Stimulated activated CD4-positive, alpha-beta T cell treated with anti-CD3 and anti-CD28 coated beads, Interleukin-12 subunit alpha, Interleukin-12 subunit beta, amount 100 ng/mL, for 24 hours (primary cell): ENCODE measurements at regions not wholly inside any gene's neighbourhood (a gene's known extent, or its start where the extent isn't known, plus 50 kb on each side); places are given as distances from the start of the nearest gene placed in this dataset.

Experiments
- DNase-seq, 2 experiments: peaks; one replicate each; pipeline ENCODE4 v3.0.0-alpha.2; 2020; ENCODE audit warnings: low read depth in 2 of 2

- DNase-seq = peak; percentile 28 to 62
Measured at GRCh38 chr14:98227000-98227726, 1044.8 kb downstream of the BCL11B start.

GRCh38 chr14:98227727-98228111, 1044.3 kb downstream of the BCL11B start:
- no peak for DNase-seq

DNA sequence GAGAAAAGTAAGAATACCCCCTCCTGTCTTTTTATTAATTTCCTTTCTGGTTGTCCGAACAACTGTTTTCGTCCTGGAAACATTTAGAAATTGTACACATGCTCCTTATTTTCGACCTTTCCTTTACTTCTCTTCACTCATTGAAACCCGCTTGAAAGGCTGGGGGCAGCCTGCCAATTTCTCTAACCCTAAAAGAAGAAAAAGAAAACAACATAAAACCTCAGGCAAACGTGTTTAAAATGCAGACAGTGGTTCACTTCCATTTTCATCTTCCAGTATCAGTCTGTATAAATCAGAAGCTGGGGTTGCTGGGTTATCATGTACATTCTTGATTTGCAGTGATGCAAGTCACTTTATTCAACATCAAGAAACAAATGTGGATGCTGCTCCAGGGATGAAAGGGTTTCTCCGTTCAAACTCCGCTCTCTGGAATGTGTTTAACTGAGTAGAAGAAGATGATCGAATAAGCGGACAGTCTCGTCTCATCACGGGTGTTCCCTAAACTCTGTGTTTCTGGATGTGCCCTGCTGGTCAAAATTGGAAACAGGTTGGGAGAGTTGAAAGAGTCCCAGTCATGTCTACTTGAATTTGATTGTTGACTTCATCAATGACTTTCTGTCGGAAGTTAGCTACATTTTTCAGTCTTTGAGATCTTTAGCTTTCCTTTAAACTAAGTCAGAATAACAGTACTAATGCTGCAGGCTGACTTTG, 1042.2 kb downstream of the BCL11B start:
- no peak for DNase-seq

- DNase-seq = no peak
Measured at GRCh38 chr14:98230411-98230810, 1041.6 kb downstream of the BCL11B start.

DNA sequence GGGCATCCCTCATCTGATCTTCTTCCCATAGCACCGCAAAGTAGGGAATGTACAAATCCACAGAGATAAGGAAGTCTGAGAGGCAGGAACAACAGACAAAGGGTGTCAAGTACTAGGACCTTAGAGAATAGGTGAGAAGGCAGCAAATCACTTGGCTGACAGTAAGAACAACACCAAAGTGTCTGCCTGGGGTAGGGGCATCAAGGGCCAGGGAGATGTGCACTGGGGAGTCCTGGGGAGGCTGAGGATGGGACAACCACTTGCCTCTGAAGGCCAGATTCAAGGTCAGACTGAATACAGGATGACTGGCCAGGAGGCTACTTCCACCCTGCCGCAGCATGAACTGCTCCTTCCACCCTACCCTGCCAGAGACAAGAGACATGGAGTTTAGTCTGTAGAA, 1040.8 kb downstream of the BCL11B start:
- no peak for DNase-seq

GRCh38 chr14:98233656-98234055, 1038.3 kb downstream of the BCL11B start:
- DNase-seq = no peak

DNA sequence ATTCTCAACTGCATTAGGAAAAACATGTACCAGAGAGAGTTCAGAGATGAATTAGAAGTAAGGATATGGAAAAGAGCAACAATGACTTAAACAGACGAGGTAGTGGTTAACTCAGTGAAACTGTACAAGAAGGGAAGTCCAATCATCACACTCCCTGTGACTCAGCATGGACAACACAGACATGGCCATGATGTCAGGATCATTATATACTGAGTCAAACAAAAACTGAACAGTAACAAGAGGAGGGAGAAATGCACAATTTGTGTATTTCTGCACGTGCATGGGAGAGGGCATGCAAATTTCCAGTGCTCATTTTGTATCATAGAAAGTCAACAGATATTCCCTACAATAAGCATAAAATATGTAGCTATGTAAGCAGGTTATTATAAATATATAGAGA, 1037.8 kb downstream of the BCL11B start:
- DNase-seq = peak in 1 of 2 experiments; percentile 33

GRCh38 chr14:98236314-98236713, 1035.7 kb downstream of the BCL11B start:
- DNase-seq = no peak

DNA sequence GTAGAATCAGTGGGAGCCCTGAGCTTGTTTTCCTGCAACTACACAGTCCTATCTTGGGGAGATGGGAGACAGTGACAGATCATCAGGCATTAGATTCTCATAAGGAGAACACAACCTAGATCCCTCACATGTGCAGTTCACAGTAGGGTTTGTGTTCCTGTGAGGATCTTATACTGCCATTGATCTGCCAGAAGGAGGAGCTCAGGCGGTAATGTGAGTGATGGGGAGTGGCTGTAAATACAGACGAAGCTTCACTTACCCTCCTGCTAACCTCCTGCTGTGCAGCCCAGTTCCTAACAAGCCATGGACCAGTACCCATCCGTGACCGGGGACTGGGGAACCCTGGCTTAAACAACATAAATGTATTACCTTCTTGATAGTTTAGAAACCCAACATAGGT, 1034.1 kb downstream of the BCL11B start:
- no peak for DNase-seq

DNA sequence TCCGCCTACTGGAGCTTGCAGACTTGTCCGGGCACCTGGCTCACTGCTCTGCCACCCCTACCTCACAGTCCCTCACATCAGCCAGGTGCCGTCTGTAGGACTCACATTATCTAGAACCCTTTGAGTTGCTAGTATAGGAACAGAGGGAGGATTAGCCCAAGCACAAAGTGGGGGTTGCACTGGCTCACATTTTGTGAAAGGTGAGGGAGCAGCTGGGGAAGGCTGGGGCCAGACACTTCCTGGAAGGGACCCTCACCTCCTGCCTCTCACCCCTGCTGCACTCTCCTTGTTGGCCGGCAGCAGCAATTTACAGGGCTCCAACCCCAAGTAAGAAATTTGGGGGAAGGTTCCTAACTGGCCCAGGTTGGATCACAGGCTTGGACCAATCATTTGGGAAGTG, 1031.6 kb downstream of the BCL11B start:
- no peak for DNase-seq

- no peak for DNase-seq
Measured at GRCh38 chr14:98242903-98243302, 1029.1 kb downstream of the BCL11B start.

- DNase-seq = no peak
Measured at GRCh38 chr14:98243332-98243731, 1028.7 kb downstream of the BCL11B start.

DNA sequence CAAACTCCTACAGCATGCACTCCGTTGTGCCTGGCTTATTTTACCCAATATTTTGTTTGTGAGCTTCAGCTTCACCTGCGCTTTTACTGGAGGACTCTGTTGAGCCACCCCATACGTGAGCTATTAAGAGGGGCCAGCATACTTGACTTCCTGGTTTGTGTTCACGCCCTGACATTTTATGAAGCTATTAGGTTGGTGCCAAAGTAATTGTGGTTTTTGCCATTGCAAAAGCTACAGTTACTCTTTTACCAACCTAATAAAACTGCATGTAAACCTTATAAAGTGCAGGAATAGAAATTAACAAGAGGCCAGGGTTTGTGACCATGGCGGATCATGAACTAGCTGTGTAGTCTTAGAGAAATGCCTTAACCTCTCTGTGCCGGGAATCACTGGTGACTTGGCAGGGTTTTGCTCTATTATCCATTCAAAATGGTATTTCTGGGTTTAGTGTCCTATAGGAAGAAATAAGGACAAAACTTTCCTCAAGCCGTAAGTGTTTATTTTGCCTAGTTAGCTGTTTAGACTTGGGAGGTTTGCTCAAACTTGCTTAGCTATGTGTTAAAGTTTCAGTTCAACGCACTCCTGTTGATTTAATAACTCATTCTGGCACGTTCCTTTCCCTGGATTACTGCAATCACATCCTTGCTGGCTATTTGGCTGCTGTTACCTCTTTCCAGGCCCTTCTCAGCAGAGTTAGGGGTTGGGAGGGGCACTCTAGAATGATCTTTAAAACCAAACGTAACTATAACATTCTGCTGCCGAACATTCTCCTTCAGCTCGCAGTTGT, 1027.6 kb downstream of the BCL11B start:
- no peak for DNase-seq

- DNase-seq = no peak
Measured at GRCh38 chr14:98244966-98245569, 1026.9 kb downstream of the BCL11B start.

GRCh38 chr14:98249057-98249456, 1022.9 kb downstream of the BCL11B start:
- DNase-seq = no peak

- DNase-seq = no peak
Measured at GRCh38 chr14:98249476-98249875, 1022.5 kb downstream of the BCL11B start.

- DNase-seq = no peak
Measured at GRCh38 chr14:98252820-98253219, 1019.2 kb downstream of the BCL11B start.

GRCh38 chr14:98259881-98260280, 1012.1 kb downstream of the BCL11B start:
- DNase-seq = no peak

GRCh38 chr14:98262566-98262965, 1009.4 kb downstream of the BCL11B start:
- no peak for DNase-seq

DNA sequence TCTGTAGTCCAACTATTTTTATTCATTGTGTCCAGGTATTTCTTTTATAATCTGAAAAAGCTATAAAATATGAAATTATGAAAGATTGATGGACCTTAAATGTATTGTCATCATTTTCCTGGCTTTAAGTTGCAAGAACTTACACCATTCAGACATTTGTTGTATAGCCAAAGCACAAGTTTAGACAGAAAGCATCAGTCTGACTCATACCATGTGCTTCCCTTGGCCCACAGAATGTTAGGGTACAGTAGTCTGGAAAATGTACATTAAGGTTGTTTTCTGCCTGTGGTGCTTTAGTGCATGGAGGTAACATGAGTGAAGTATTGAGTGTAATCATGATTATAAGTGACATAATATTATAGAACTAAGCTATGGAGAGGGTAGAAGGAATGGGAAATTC, 1002.5 kb downstream of the BCL11B start:
- no peak for DNase-seq

- no peak for DNase-seq
Measured at GRCh38 chr14:98270201-98270600, 1001.8 kb downstream of the BCL11B start.

- DNase-seq = no peak
Measured at GRCh38 chr14:98274596-98274995, 997.4 kb downstream of the BCL11B start.
